NCI-H2029 treated with DMSO at 0.1 percent for 48 hours (cell line): ENCODE measurements at regions not wholly inside any gene's neighbourhood (a gene's known extent, or its start where the extent isn't known, plus 50 kb on each side); places are given as distances from the start of the nearest gene placed in this dataset.

Source experiments
- DNase-seq: peaks from one replicate; lab custom pipeline; 2025; lab: John Stamatoyannopoulos, UW

- no peak for DNase-seq
Measured at GRCh38 chr10:29078919-29079318, 210.0 kb upstream of the LYZL1 start.

- no peak for DNase-seq
Measured at GRCh38 chr10:29081231-29081630, 207.6 kb upstream of the LYZL1 start.

DNA sequence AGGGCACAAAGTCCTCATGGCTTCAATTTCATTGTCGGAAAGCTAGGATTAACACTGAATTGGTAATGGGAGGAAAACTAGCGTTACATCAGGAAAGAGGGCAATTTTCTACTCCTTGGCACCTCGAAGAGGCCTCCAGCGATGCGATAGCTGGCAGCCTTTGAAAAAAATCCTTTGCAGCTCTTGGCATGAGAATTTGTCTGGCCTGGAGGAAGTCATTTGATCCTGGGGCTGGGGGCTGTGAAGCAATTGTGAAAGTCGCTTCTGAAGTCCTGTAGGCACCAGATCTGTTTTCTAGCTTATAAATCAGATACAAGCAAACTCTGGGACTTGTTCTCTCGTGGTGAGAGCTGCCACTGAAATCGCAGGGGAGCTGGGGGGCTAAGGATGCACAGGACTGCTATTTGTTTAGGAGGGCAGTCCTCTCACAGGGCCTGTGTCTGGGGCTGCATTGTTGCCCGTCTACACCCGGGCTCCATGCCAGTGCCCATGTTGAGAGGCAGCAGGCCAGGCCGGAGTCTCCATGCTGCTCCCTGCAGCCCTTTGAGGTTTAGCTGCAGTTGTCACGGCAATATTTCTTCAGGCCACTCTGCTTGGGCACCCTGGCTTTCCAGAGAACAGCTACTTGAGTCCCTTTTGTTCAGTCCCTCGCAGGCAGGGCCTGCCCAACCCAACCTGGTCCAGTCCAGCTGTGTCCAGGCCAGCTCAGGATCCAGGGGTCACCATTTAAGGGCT lies 206.8 kb upstream of the LYZL1 start:
- DNase-seq: no peak

DNA sequence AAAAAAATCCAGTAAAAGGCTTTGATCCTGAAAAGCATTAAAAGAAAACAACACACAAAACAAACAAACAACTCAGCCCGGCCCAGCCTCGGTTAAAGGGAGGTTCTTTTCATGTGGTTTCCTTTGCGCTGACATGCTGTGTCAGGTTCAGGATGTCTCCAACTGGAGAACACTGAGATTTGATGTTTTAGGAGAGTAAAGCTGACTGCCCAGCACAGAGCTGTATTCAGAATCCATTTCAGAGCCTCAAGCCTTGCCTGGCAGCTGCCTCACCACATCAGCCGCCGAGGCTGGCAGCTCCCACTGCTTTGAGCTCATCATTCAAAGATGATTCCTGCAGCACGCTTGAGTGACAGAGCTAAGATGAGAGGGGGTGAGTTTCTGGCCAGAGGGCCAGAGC lies 205.8 kb upstream of the LYZL1 start:
- DNase-seq: no peak

GRCh38 chr10:29084681-29085307 lies 204.1 kb upstream of the LYZL1 start:
- DNase-seq: no peak

GRCh38 chr10:29089091-29089490 lies 199.8 kb upstream of the LYZL1 start:
- no peak for DNase-seq

- no peak for DNase-seq
Measured at GRCh38 chr10:29096303-29096824, 192.5 kb upstream of the LYZL1 start.

- no peak for DNase-seq
Measured at GRCh38 chr10:29098423-29098822, 190.4 kb upstream of the LYZL1 start.

DNA sequence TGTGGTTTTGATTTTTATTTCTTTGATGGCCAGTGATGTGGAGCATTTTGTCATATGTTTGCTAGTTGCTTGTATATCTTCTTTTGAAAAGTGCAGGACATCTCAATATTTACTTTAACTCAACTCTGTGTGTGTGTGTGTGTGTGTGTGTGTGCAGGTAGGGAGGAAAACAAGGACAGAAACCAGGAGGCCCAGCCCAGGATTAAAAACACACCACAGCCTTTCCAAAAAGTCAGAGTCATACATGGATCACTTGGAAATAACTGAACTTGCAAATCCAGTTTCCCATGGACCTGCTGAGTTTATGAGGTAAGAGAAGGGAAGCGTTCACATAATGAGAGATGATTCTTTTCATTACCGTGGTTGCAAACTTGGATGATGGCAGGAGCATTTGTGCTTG lies 189.9 kb upstream of the LYZL1 start:
- no peak for DNase-seq

DNA sequence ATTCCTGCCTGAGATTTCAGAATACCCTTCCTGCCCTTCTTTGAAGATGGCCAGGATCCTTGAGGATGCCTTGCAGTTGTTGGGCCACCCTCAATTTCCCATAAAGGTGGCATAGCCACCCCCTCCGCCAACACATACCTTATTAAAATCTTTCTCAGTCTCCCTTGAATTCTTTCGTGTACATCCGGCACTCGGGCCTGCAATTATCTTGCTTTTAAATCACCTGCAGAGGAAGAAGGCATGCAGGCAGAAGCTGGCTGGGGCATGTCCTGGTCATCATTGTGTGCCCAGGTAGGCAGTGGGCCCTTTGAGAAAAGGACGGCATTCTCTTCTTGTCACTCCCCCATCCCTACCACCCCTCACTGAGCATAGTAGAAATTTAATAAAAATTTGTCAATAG lies 189.5 kb upstream of the LYZL1 start:
- DNase-seq: no peak

DNA sequence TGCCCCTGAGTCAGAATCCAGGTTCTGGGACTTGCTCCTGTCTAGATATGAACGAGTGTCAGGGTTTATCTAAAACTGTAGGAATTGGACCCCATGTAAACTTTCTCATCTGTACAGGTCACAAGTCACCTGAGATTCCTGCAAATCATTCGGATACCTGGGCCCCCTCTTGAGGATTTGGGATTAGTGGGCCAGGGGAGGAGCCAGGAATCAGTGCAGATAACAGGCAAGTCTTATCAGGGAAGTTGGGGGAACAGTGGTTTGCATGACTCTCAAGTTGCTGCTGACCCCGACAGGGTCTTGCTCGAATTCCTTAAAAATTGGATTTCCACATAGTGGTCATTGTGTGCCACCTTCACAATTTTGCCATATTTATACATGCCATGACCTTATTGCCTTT lies 188.4 kb upstream of the LYZL1 start:
- DNase-seq: no peak

GRCh38 chr10:29102233-29102632 lies 186.6 kb upstream of the LYZL1 start:
- DNase-seq: no peak

GRCh38 chr10:29102636-29103035 lies 186.2 kb upstream of the LYZL1 start:
- DNase-seq: no peak

- DNase-seq: no peak
Measured at GRCh38 chr10:29104661-29105399, 184.0 kb upstream of the LYZL1 start.

DNA sequence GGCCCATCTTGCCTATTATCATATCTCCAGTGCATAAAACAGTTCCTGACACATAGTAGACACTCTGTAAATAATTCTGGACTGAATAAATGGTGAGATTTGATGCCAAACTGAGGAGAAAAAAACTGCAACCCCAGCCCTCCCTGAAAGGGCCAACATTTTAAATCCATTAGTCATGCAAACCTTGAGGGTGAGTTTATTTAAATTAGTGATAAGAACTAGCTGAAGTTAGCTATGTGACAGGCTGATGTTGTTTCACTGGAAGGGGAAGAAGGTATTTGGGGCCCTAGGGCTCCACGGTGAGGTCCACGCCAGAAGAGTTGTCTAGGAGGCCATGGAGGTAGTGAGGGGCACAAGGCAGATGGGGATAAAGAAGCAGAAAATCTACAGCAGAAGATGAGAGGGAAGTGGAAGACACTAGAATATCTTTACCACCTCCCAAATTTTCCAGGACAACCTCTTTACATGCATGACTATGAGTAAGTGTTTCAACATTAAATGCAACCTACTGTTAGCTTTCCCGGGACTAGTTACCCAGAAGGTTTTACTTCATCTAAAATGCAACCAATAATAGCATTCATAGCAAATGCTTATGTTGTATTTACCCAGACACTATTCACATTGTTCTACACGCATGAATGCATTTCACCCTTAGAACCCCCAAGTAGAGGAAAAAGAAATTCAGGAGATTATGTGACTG lies 183.2 kb upstream of the LYZL1 start:
- DNase-seq: no peak

GRCh38 chr10:29106287-29106686 lies 182.6 kb upstream of the LYZL1 start:
- DNase-seq: no peak

DNA sequence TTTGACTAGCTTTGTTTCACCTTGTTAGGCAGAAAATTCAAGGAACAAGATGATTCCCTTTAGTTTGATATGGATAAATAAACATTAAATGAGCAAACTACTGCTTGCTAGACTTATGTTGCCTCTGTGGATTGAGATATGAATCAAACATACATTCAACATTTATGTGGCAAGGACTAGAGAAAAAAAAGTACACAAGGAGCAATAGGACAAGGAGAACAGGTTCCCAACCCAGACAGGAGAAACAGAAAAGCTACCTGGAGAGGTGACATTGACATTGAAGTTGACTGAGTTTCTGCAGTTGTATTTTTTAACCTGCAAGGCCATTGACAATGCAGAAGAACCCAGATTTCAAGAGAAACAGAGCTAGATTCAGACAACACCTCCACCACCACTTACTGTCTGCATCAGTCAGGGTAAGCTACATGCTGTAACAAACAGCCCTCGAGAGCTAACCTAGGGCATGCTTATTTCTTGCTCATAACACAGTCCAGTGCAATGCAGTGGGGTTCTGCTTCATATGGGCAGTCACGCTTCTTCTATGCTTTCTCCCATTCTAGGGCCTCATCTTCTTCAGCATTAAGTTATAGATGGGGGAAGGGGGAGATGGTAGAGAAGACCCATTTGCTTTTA lies 180.9 kb upstream of the LYZL1 start:
- no peak for DNase-seq

- DNase-seq: no peak
Measured at GRCh38 chr10:29109707-29110571, 178.9 kb upstream of the LYZL1 start.

GRCh38 chr10:29112827-29113615 lies 175.8 kb upstream of the LYZL1 start:
- no peak for DNase-seq

- no peak for DNase-seq
Measured at GRCh38 chr10:29113616-29113945, 175.3 kb upstream of the LYZL1 start.
